GM18511 (cell line): ENCODE measurements at regions not wholly inside any gene's neighbourhood (a gene's known extent, or its start where the extent isn't known, plus 50 kb on each side); places are given as distances from the start of the nearest gene placed in this dataset.

ENCODE experiments used
- ATAC-seq: cut with Tn5 transposase; IDR thresholded peaks from one replicate; pipeline ENCODE4 v1.9.1; 2021; ENCODE audit warnings: mild to moderate bottlenecking, moderate library complexity; ENCODE audit not compliant: unreplicated experiment

GRCh38 chr16:52896478-52897164 lies 156.1 kb downstream of the CHD9NB start:
- ATAC-seq = no peak

GRCh38 chr16:52874042-52874441 lies 178.7 kb downstream of the CHD9NB start:
- no peak for ATAC-seq

- no peak for ATAC-seq
These were observed 180.0 kb downstream of the CHD9NB start for GRCh38 chr16:52872731-52873130.

GRCh38 chr16:52871481-52871880 lies 181.2 kb downstream of the CHD9NB start:
- no peak for ATAC-seq

GRCh38 chr16:52869243-52869642 lies 183.5 kb downstream of the CHD9NB start:
- ATAC-seq = no peak

- no peak for ATAC-seq
These were observed 189.7 kb downstream of the CHD9NB start for GRCh38 chr16:52863000-52863399.

- ATAC-seq = no peak
These were observed 191.1 kb downstream of the CHD9NB start for GRCh38 chr16:52861614-52862022.

- ATAC-seq = no peak
These were observed 197.2 kb downstream of the CHD9NB start for GRCh38 chr16:52855463-52855862.

GRCh38 chr16:52852978-52853377 lies 199.7 kb downstream of the CHD9NB start:
- ATAC-seq = no peak

- ATAC-seq = no peak
These were observed 201.4 kb downstream of the CHD9NB start for GRCh38 chr16:52851211-52851740.

- no peak for ATAC-seq
These were observed 209.3 kb downstream of the CHD9NB start for GRCh38 chr16:52843381-52843780.

- no peak for ATAC-seq
These were observed 215.4 kb downstream of the CHD9NB start for GRCh38 chr16:52837251-52837650.

- ATAC-seq = no peak
These were observed 217.8 kb downstream of the CHD9NB start for GRCh38 chr16:52834736-52835465.

GRCh38 chr16:52832771-52833170 lies 219.9 kb downstream of the CHD9NB start:
- ATAC-seq = no peak

GRCh38 chr16:52827456-52827855 lies 225.2 kb downstream of the CHD9NB start:
- ATAC-seq = no peak

- ATAC-seq = no peak
These were observed 226.8 kb downstream of the CHD9NB start for GRCh38 chr16:52825892-52826291.

GRCh38 chr16:52819808-52820207 lies 232.9 kb downstream of the CHD9NB start:
- no peak for ATAC-seq

- ATAC-seq = no peak
These were observed 233.3 kb downstream of the CHD9NB start for GRCh38 chr16:52819405-52819804.

- no peak for ATAC-seq
These were observed 235.0 kb downstream of the CHD9NB start for GRCh38 chr16:52817696-52818095.

- no peak for ATAC-seq
These were observed 235.7 kb downstream of the CHD9NB start for GRCh38 chr16:52816993-52817392.

- ATAC-seq = no peak
These were observed 239.8 kb downstream of the CHD9NB start for GRCh38 chr16:52812678-52813556.
